OCI-LY1 (cell line): ENCODE measurements at regions not wholly inside any gene's neighbourhood (a gene's known extent, or its start where the extent isn't known, plus 50 kb on each side); places are given as distances from the start of the nearest gene placed in this dataset.

Experiments
- H2AFZ ChIP-seq: fragments of 200-600 bp; sonication (generic), shearing (Covaris generic); 2 replicates; pipeline ENCODE4 v1.6.0; 2014; ENCODE audit warnings: antibody characterized with exemption, mild to moderate bottlenecking, low read length
- H3F3A ChIP-seq: fragments of 200-600 bp; sonication (generic), shearing (Covaris generic); 2 replicates; pipeline ENCODE4 v1.6.0; 2014; ENCODE audit warnings: mild to moderate bottlenecking, antibody characterized with exemption, low read length, moderate library complexity; ENCODE audit not compliant: insufficient read depth
- H3K27ac ChIP-seq: fragments of 200-600 bp; sonication (generic); 2 replicates; pipeline ENCODE4 v1.5.1; 2014; ENCODE audit warnings: low read length, mixed run types, mild to moderate bottlenecking, low read depth; ENCODE audit not compliant: poor library complexity, severe bottlenecking
- H3K27me3 ChIP-seq: fragments of 200-600 bp; sonication (generic); 2 replicates; pipeline ENCODE4 v1.6.0; 2014; ENCODE audit warnings: antibody characterized with exemption, mild to moderate bottlenecking, low read length, moderate library complexity; ENCODE audit not compliant: insufficient read depth
- H3K36me3 ChIP-seq: fragments of 200-600 bp; sonication (generic); 2 replicates; pipeline ENCODE4 v1.6.1; 2014; ENCODE audit warnings: mild to moderate bottlenecking, antibody characterized with exemption, low read length, moderate library complexity, mixed read lengths; ENCODE audit not compliant: insufficient read depth
- H3K4me1 ChIP-seq: fragments of 200-600 bp; sonication (generic); 2 replicates; pipeline ENCODE4 v1.5.1; 2014; ENCODE audit warnings: mild to moderate bottlenecking, low read length, moderate library complexity; ENCODE audit not compliant: insufficient read depth, severe bottlenecking
- H3K4me2 ChIP-seq: fragments of 200-600 bp; sonication (generic), shearing (Covaris generic); 2 replicates; pipeline ENCODE4 v1.6.1; 2014; ENCODE audit warnings: low read length
- H3K4me3 ChIP-seq: fragments of 200-600 bp; sonication (generic); 2 replicates; pipeline ENCODE4 v1.5.1; 2014; ENCODE audit warnings: low read length, low read depth, mild to moderate bottlenecking, mixed read lengths; ENCODE audit not compliant: poor library complexity, severe bottlenecking
- H3K79me2 ChIP-seq: fragments of 200-600 bp; shearing (Covaris generic); 2 replicates; pipeline ENCODE4 v1.6.1; 2016; ENCODE audit warnings: mixed run types, low read length, mixed read lengths; ENCODE audit not compliant: insufficient read depth
- H3K9ac ChIP-seq: fragments of 200-600 bp; sonication (generic), shearing (Covaris generic); 2 replicates; pipeline ENCODE4 v1.6.1; 2014; ENCODE audit warnings: mild to moderate bottlenecking, low read length, mixed read lengths
- H3K9me2 ChIP-seq: fragments of 200-600 bp; sonication (generic), shearing (Covaris generic); 2 replicates; pipeline ENCODE4 v1.6.1; 2014; ENCODE audit warnings: low read depth, mild to moderate bottlenecking, low read length, mixed read lengths
- H3K9me3 ChIP-seq: fragments of 200-600 bp; shearing (Covaris generic); 2 replicates; pipeline ENCODE4 v1.6.1; 2014; ENCODE audit warnings: low read length, mixed read lengths
- H4K20me1 ChIP-seq: fragments of 200-600 bp; sonication (generic), shearing (Covaris generic); 2 replicates; pipeline ENCODE4 v1.6.0; 2016; ENCODE audit warnings: mild to moderate bottlenecking, low read length; ENCODE audit not compliant: insufficient read depth
- EZH2 ChIP-seq: fragments of 200-600 bp; sonication (generic), shearing (Covaris generic); IDR thresholded peaks from 2 replicates; pipeline ENCODE4 v1.8.0; 2017; ENCODE audit warnings: borderline replicate concordance, mixed run types, mild to moderate bottlenecking, antibody characterized with exemption, low read length, moderate library complexity, mixed read lengths
- TF ChIP-seq, protein P1 (sequence below): fragments of 200-600 bp; sonication (generic), shearing (Covaris generic); IDR thresholded peaks from 2 replicates; pipeline ENCODE4 v1.5.1; 2017; ENCODE audit warnings: mild to moderate bottlenecking, antibody characterized with exemption, low read length, moderate library complexity, mixed read lengths

DNA sequence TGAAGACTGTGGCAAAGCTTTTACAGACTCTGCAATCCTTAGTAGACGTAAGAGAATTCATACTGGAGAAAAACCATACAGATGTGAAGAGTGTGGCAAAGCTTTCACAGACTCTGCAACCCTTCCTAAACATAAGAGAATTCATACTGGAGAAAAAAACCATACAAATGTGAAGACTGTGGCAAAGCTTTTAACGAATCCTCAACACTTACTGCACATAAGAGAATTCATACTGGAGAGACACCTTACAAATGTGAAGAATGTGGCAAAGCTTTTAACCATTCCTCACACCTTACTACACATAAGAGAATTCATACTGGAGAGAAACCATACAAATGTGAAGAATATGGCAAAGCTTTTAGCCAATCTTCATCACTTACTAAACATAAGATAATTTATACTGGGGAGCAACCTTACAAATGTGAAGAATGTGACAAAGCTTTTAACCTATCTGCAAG is 50.1 kb upstream of the ZNF98 start:
- H3K4me1 ChIP-seq, result no peaks in the 10 kb centered on the region
- no peak overlapping the region for H3K4me3 ChIP-seq
- no peaks in the 10 kb centered on the region for H3K79me2 ChIP-seq
- no peak overlapping the region for H3K27ac ChIP-seq
- H3K36me3 ChIP-seq, result no peaks in the 10 kb centered on the region
- no peaks in the 10 kb centered on the region for H4K20me1 ChIP-seq
- H3K9me2 ChIP-seq, result no peaks in the 10 kb centered on the region
- H3K9ac ChIP-seq, result no peak overlapping the region
- no peaks in the 10 kb centered on the region for H3K27me3 ChIP-seq
- no peak overlapping the region for H3K4me2 ChIP-seq
- H3F3A ChIP-seq, result no peaks in the 10 kb centered on the region
- H3K9me3 ChIP-seq, result peaks cover 48% of the 10 kb centered on the region
- H2AFZ ChIP-seq, result no peak overlapping the region
- no peak for TF ChIP-seq EZH2
- TF ChIP-seq, protein P1, sequence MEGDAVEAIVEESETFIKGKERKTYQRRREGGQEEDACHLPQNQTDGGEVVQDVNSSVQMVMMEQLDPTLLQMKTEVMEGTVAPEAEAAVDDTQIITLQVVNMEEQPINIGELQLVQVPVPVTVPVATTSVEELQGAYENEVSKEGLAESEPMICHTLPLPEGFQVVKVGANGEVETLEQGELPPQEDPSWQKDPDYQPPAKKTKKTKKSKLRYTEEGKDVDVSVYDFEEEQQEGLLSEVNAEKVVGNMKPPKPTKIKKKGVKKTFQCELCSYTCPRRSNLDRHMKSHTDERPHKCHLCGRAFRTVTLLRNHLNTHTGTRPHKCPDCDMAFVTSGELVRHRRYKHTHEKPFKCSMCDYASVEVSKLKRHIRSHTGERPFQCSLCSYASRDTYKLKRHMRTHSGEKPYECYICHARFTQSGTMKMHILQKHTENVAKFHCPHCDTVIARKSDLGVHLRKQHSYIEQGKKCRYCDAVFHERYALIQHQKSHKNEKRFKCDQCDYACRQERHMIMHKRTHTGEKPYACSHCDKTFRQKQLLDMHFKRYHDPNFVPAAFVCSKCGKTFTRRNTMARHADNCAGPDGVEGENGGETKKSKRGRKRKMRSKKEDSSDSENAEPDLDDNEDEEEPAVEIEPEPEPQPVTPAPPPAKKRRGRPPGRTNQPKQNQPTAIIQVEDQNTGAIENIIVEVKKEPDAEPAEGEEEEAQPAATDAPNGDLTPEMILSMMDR, result no peak
